Esophagus squamous epithelium (tissue), 5 donors: ENCODE measurements at regions not wholly inside any gene's neighbourhood (a gene's known extent, or its start where the extent isn't known, plus 50 kb on each side); places are given as distances from the start of the nearest gene placed in this dataset.

Source experiments
- DNase-seq: peaks from one replicate; lab custom pipeline; 2025; lab: John Stamatoyannopoulos, UW
- H3K27ac ChIP-seq, 4 donors: fragments of 200-600 bp; sonication (generic); one replicate each; pipeline ENCODE4 v1.5.1; 2016 to 2019; ENCODE audit warnings: mild to moderate bottlenecking in 1 of 4
- H3K27me3 ChIP-seq, 4 donors: fragments of 200-600 bp; sonication (generic); 1 replicate in 3 of 4; 2 replicates in 1 of 4; pipeline versions ENCODE4 v1.5.1 to v1.6.0; 2017 to 2021; ENCODE audit warnings: antibody characterized with exemption in 1 of 4
- H3K36me3 ChIP-seq, 3 donors: fragments of 200-600 bp; sonication (generic); one replicate each; pipeline ENCODE4 v1.5.1; 2016 to 2019
- H3K4me1 ChIP-seq, 3 donors: fragments of 200-600 bp; sonication (generic); one replicate each; pipeline ENCODE4 v1.5.1; 2017 to 2019
- H3K4me3 ChIP-seq, 4 donors: fragments of 200-600 bp; sonication (generic); 1 replicate in 3 of 4; 2 replicates in 1 of 4; pipeline ENCODE4 v1.5.1; 2016 to 2019; ENCODE audit warnings: mild to moderate bottlenecking in 2 of 4, moderate library complexity in 1 of 4
- H3K9me3 ChIP-seq, 3 donors: fragments of 200-600 bp; sonication (generic); one replicate each; pipeline ENCODE4 v1.5.1; 2016 to 2019
- CTCF ChIP-seq, 6 experiments: fragments of 450-650 bp in 4 of 6; fragments of 200-600 bp in 2 of 6; sonication (generic) in 2 of 6; IDR thresholded peaks; one replicate each; pipeline ENCODE4 v1.5.1; 2016 to 2019; ENCODE audit warnings: antibody characterized with exemption in 6 of 6, mild to moderate bottlenecking in 4 of 6, moderate library complexity in 4 of 6
- POLR2A ChIP-seq, 4 donors: fragments of 450-650 bp; IDR thresholded peaks; one replicate each; pipeline ENCODE4 v1.6.1; 2017; ENCODE audit warnings: antibody characterized with exemption in 4 of 4, mild to moderate bottlenecking in 4 of 4, moderate library complexity in 3 of 4
- WGBS, 2 donors: methylation state at CpG; one replicate each; pipeline ENCODE4 v1.1.5; 2018; 5-methylcytosine and 5-hydroxymethylcytosine counted together
- intact Hi-C: fragments of 100-400 bp; cut with DNase I; formaldehyde crosslinking; loops from one replicate; pipeline ENCODE4 v1.15.0; 2022
- small RNA-seq, 4 donors: library from RNA; depleted of rRNA; stranded (forward); fragments of <200 nt; gene quantifications; one replicate each; pipeline ENCODE3, GENCODE V24; 2016
- donor health status: DM: yes; HTN: yes; CAD: no.

GRCh38 chr18:76544511-76545345 is 49.7 kb upstream of the ZNF516 start:
- intact Hi-C loops: no loop called here
- Histone ChIP-seq H3K4me3 (no peak overlapping the region), H3K9me3 (no peaks in the 10 kb centered on the region), H3K27ac (no peak overlapping the region), H3K4me1 (no peaks in the 10 kb centered on the region), H3K27me3 (no peaks in the 10 kb centered on the region), H3K36me3 (no peaks in the 10 kb centered on the region)
- 74 to 86% methylated on average over 7 to 10 of the region's 10 CpGs for WGBS, 2 donors
- no peak for DNase-seq
- TF ChIP-seq POLR2A (IDR thresholded peaks at IDR 0.05): no peak
- no peak for TF ChIP-seq CTCF (IDR thresholded peaks at IDR 0.05)

Small RNAs in the stretch of these regions (small RNA-seq; reads per million reads assigned to genes)
- 0 reads per million in 4 donors for gene AC139085.1
